Heart right ventricle (tissue), 16 donors: ENCODE measurements at regions not wholly inside any gene's neighbourhood (a gene's known extent, or its start where the extent isn't known, plus 50 kb on each side); places are given as distances from the start of the nearest gene placed in this dataset.
A peak's percentile ranks its signal among the peaks of the same experiment; 100 is the strongest.

Experiments
- ATAC-seq, 8 donors: fragments of 200-7000 bp; cut with Tn5 transposase; one replicate each; pipeline ENCODE4 v1.9.1; 2020; ENCODE audit warnings: mild to moderate bottlenecking in 8 of 8, moderate library complexity in 8 of 8, moderate number of reproducible peaks in 1 of 8
- DNase-seq, 2 donors: peaks; one replicate each; pipeline ENCODE4 v3.0.0-alpha.2; 2020
- H3K27ac ChIP-seq, 10 donors: fragments of 200-600 bp; sonication (generic) in 2 of 10; one replicate each; pipeline versions ENCODE4 v1.5.0 to v1.8.0; 2020 to 2022; ENCODE audit warnings: mild to moderate bottlenecking in 3 of 10
- H3K27me3 ChIP-seq, 7 donors: fragments of 200-600 bp; one replicate each; pipeline ENCODE4 v1.8.0; 2021 to 2022; ENCODE audit warnings: mild to moderate bottlenecking in 2 of 7
- H3K36me3 ChIP-seq, 9 donors: fragments of 200-600 bp; sonication (generic) in 1 of 9; one replicate each; pipeline versions ENCODE4 v1.5.0 to v1.8.0; 2020 to 2022; ENCODE audit warnings: mild to moderate bottlenecking in 2 of 9
- H3K4me1 ChIP-seq, 9 donors: fragments of 200-600 bp; sonication (generic) in 1 of 9; one replicate each; pipeline versions ENCODE4 v1.5.0 to v1.8.0; 2020 to 2022; ENCODE audit warnings: mild to moderate bottlenecking in 4 of 9
- H3K4me3 ChIP-seq, 10 donors: fragments of 200-600 bp; sonication (generic) in 2 of 10; one replicate each; pipeline versions ENCODE4 v1.5.0 to v1.8.0; 2020 to 2022; ENCODE audit warnings: mild to moderate bottlenecking in 7 of 10, moderate library complexity in 2 of 10
- H3K9me3 ChIP-seq, 11 donors: fragments of 200-600 bp in 10 of 11; sonication (generic) in 2 of 11; one replicate each; pipeline versions ENCODE4 v1.5.0 to v1.8.0; 2013 to 2022; ENCODE audit warnings: mild to moderate bottlenecking in 2 of 11, control low read depth in 1 of 11, moderate library complexity in 1 of 11
- CTCF ChIP-seq, 9 donors: fragments of 200-600 bp; sonication (generic) in 2 of 9; IDR thresholded peaks; one replicate each; pipeline versions ENCODE4 v1.5.0 to v1.8.0; 2021 to 2022; ENCODE audit warnings: antibody characterized with exemption in 9 of 9, mild to moderate bottlenecking in 5 of 9, moderate library complexity in 1 of 9
- WGBS, 2 donors: extraction: QIAGEN DNeasy Blood & Tissue Kit; methylation state at CpG; one replicate each; pipeline ENCODE4 v1.1.7; 2013; ENCODE audit warnings: inconsistent platforms in 1 of 2; 5-methylcytosine and 5-hydroxymethylcytosine counted together
- intact Hi-C, 10 donors: fragments of 100-400 bp; cut with DNase I; formaldehyde crosslinking; loops; one replicate each; pipeline versions ENCODE4 v1.11.1 to v1.14.2; 2022
- donor health status: Arrhythmogenic right ventricular cardiomyopathy.
- donor health status: ischemic (EF 13 %, LVEDD 7.1; RV severe dilation, severe dysfunction).
- donor health status: healthy with polysubstance abuse.
- donor health status: DM: no; HTN: yes; CAD: no.
- donor health status: DM: no; HTN: no; CAD: no.
- donor health status: ischemic (EF 25% LVEDD 6.9; RV normal size, moderate dysfunction).
- donor health status: ischemic (EF 25% LVEDD 5.7; RV mildly dilated, moderate dysfunction).
- donor health status: healthy.
- donor health status: DM: yes; HTN: yes; CAD: no.
- donor health status: Ischemic cardiomyopathy.
- donor health status: ischemic (EF 35%, LVEDD 5.7; RV mildly dilated, moderate dysfunction).
- donor health status: nonischemic (EF 11% LVEDD 7.7; RV severe dilation, severe dysfunction).
- donor health status: DM: yes; HTN: yes; CAD: no.
- donor health status: PGD.
- donor health status: ischemic (EF 29% LVEDD 5.4; RV normal size, mild dysfunction).
- donor health status: nonischemic (EF 23%, LVEDD 6.1; RV moderate dilation, normal function).

- H3K4me3 ChIP-seq = no peak overlapping the region
- no peaks in the 10 kb centered on the region for H3K9me3 ChIP-seq
- no peak for ATAC-seq
- no peaks in the 10 kb centered on the region for H3K4me1 ChIP-seq
- TF ChIP-seq CTCF (IDR thresholded peaks at IDR 0.05) = no peak
- DNase-seq = no peak
- no peaks in the 10 kb centered on the region for H3K36me3 ChIP-seq
- intact Hi-C loops = no loop called here
- H3K27ac ChIP-seq = no peak overlapping the region
- H3K27me3 ChIP-seq = peaks cover 0 to 5% (median 0%) of the 10 kb centered on the region in 7 donors
- 51 to 56% methylated on average over 3 of the region's 3 CpGs for WGBS, 2 donors
These were observed 873.7 kb upstream of the FAT3 start for GRCh38 chr11:91350931-91351330.

- WGBS, 2 donors = 80 to 83% methylated on average over 2 of the region's 2 CpGs
- H3K4me1 ChIP-seq = no peaks in the 10 kb centered on the region
- intact Hi-C loops = no loop called here
- TF ChIP-seq CTCF (IDR thresholded peaks at IDR 0.05) = no peak
- ATAC-seq (no peak), DNase-seq (no peak)
- H3K9me3 ChIP-seq = peaks cover 0 to 8% (median 0%) of the 10 kb centered on the region in 11 donors
- no peak overlapping the region for H3K4me3 ChIP-seq
- no peak overlapping the region for H3K27ac ChIP-seq
- no peaks in the 10 kb centered on the region for H3K27me3 ChIP-seq
- H3K36me3 ChIP-seq = no peaks in the 10 kb centered on the region
These were observed 897.9 kb upstream of the FAT3 start for GRCh38 chr11:91326751-91327150.

GRCh38 chr11:91326280-91326679 is 898.3 kb upstream of the FAT3 start:
- Histone ChIP-seq H3K27ac (no peak overlapping the region), H3K9me3 (peaks cover 0 to 12% (median 0%) of the 10 kb centered on the region in 11 donors), H3K4me3 (no peak overlapping the region), H3K36me3 (no peaks in the 10 kb centered on the region), H3K4me1 (no peaks in the 10 kb centered on the region), H3K27me3 (no peaks in the 10 kb centered on the region)
- intact Hi-C loops = no loop called here
- no peak for DNase-seq
- 76 to 78% methylated on average over 2 of the region's 2 CpGs for WGBS, 2 donors
- no peak for TF ChIP-seq CTCF (IDR thresholded peaks at IDR 0.05)
- no peak for ATAC-seq

GRCh38 chr11:91314521-91314920 is 910.1 kb upstream of the FAT3 start:
- Histone ChIP-seq H3K4me3 (no peak overlapping the region), H3K27ac (no peak overlapping the region), H3K27me3 (no peaks in the 10 kb centered on the region), H3K36me3 (no peaks in the 10 kb centered on the region), H3K4me1 (no peaks in the 10 kb centered on the region), H3K9me3 (no peaks in the 10 kb centered on the region)
- TF ChIP-seq CTCF (IDR thresholded peaks at IDR 0.05) = no peak
- DNase-seq (no peak), ATAC-seq (peak in 1 of 8 donors; percentile 87)
- WGBS, 2 donors = 41 to 56% methylated on average over 2 of the region's 2 CpGs
- intact Hi-C loops = no loop called here

GRCh38 chr11:91312541-91312940 is 912.1 kb upstream of the FAT3 start:
- DNase-seq = no peak
- no peak for TF ChIP-seq CTCF (IDR thresholded peaks at IDR 0.05)
- Histone ChIP-seq H3K9me3 (no peaks in the 10 kb centered on the region), H3K36me3 (no peaks in the 10 kb centered on the region), H3K4me1 (no peaks in the 10 kb centered on the region), H3K27ac (no peak overlapping the region), H3K27me3 (no peaks in the 10 kb centered on the region), H3K4me3 (no peak overlapping the region)
- ATAC-seq = no peak
- intact Hi-C loops = no loop called here
- WGBS, 2 donors = 77 to 78% methylated on average over 2 of the region's 2 CpGs
